GM20000 (cell line): ENCODE measurements at regions not wholly inside any gene's neighbourhood (a gene's known extent, or its start where the extent isn't known, plus 50 kb on each side); places are given as distances from the start of the nearest gene placed in this dataset.

ENCODE experiments used
- DNase-seq: peaks from one replicate; pipeline ENCODE4 v3.0.0; 2012; ENCODE audit warnings: low spot score
- CTCF ChIP-seq: IDR thresholded peaks from 2 replicates; pipeline ENCODE4 v1.5.1; 2012; ENCODE audit warnings: mild to moderate bottlenecking, control low read depth; ENCODE audit errors: extremely low read depth, missing control alignments

GRCh38 chr6:53744321-53744720, 50.5 kb upstream of the LRRC1 start:
- TF ChIP-seq CTCF: no peak
- DNase-seq: no peak

GRCh38 chr6:53741034-53741823, 53.6 kb upstream of the LRRC1 start:
- no peak for TF ChIP-seq CTCF
- no peak for DNase-seq

GRCh38 chr6:53737746-53738145, 57.1 kb upstream of the LRRC1 start:
- no peak for TF ChIP-seq CTCF

GRCh38 chr6:53735896-53736295, 58.9 kb upstream of the LRRC1 start:
- no peak for TF ChIP-seq CTCF

More at GRCh38 chr6:53737746-53738145, 57.1 kb upstream of the LRRC1 start:
- DNase-seq: no peak

GRCh38 chr6:53734473-53735299, 60.1 kb upstream of the LRRC1 start:
- DNase-seq: peak; percentile 11
- no peak for TF ChIP-seq CTCF

More at GRCh38 chr6:53735896-53736295, 58.9 kb upstream of the LRRC1 start:
- no peak for DNase-seq

GRCh38 chr6:53731866-53732636, 62.8 kb upstream of the LRRC1 start:
- DNase-seq: no peak

More at GRCh38 chr6:53731866-53732636, 62.8 kb upstream of the LRRC1 start:
- no peak for TF ChIP-seq CTCF
